Breast epithelium (tissue), 4 donors: ENCODE measurements at regions not wholly inside any gene's neighbourhood (a gene's known extent, or its start where the extent isn't known, plus 50 kb on each side); places are given as distances from the start of the nearest gene placed in this dataset.

Source experiments
- DNase-seq, 2 donors: peaks; one replicate each; pipeline ENCODE4 v3.0.0-alpha.2; 2019; ENCODE audit warnings: low spot score in 2 of 2
- H3K27ac ChIP-seq, 2 donors: fragments of 200-600 bp; sonication (generic) in 1 of 2; one replicate each; pipeline ENCODE4 v1.5.1; 2016 to 2019; ENCODE audit warnings: mild to moderate bottlenecking in 1 of 2
- H3K27me3 ChIP-seq, 2 donors: fragments of 200-600 bp; sonication (generic) in 1 of 2; one replicate each; pipeline versions ENCODE4 v1.5.1 to v1.6.0; 2017 to 2019; ENCODE audit warnings: control low read depth in 1 of 2, mild to moderate bottlenecking in 1 of 2
- H3K36me3 ChIP-seq: fragments of 200-600 bp; one replicate; pipeline ENCODE4 v1.5.1; 2019
- H3K4me1 ChIP-seq, 2 donors: fragments of 200-600 bp; sonication (generic); one replicate each; pipeline ENCODE4 v1.5.1; 2016 to 2019; ENCODE audit warnings: control low read depth in 1 of 2
- H3K4me3 ChIP-seq, 3 donors: fragments of 200-600 bp; sonication (generic); 1 replicate in 2 of 3; 2 replicates in 1 of 3; pipeline ENCODE4 v1.5.1; 2016 to 2019; ENCODE audit warnings: mild to moderate bottlenecking in 3 of 3, moderate library complexity in 2 of 3
- H3K9me3 ChIP-seq, 2 donors: fragments of 200-600 bp; sonication (generic) in 1 of 2; one replicate each; pipeline ENCODE4 v1.5.1; 2016 to 2019; ENCODE audit warnings: control low read depth in 1 of 2
- POLR2A ChIP-seq: fragments of 450-650 bp; IDR thresholded peaks from one replicate; pipeline ENCODE4 v1.6.1; 2016; ENCODE audit warnings: antibody characterized with exemption, mild to moderate bottlenecking, moderate library complexity
- POLR2AphosphoS5 ChIP-seq, 3 donors: sonication (generic); formaldehyde crosslinking; IDR thresholded peaks; one replicate each; pipeline ENCODE4 v1.6.1; 2017; ENCODE audit warnings: antibody characterized with exemption in 3 of 3
- intact Hi-C: fragments of 100-400 bp; cut with DNase I; formaldehyde crosslinking; loops from one replicate; pipeline ENCODE4 v1.15.1; 2023; ENCODE audit warnings: low total_unique reads
- TF ChIP-seq, protein P1 (sequence below), 3 donors: fragments of 450-650 bp; IDR thresholded peaks; one replicate each; pipeline ENCODE4 v1.5.1; 2016 to 2017; ENCODE audit warnings: antibody characterized with exemption in 3 of 3, mild to moderate bottlenecking in 3 of 3, moderate library complexity in 3 of 3

DNA sequence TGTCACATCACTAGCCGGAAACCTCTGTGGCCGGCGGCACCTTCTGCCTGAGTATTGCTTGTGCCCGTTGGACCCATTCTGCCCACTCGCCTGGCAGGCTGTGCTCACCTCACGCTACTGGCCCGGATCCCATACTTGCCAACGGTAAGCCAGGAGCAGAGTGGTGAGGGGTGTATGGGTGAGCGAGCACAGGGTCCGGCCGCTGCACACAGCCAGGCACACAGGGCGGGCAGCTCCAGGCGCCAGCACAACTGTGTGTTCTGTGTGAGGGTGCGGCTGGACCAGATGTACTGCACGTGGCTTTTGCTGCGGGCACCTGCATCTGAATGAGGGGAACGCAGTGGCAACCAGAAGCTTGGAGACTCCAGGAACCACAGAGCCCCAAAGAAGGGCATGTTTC is 455.7 kb downstream of the CDH8 start:
- Histone ChIP-seq H3K4me1 (no peaks in the 10 kb centered on the region), H3K9me3 (no peaks in the 10 kb centered on the region), H3K36me3 (no peaks in the 10 kb centered on the region), H3K4me3 (no peak overlapping the region), H3K27ac (no peak overlapping the region), H3K27me3 (no peaks in the 10 kb centered on the region)
- TF ChIP-seq POLR2AphosphoS5 (IDR thresholded peaks at IDR 0.05) (no peak), POLR2A (no peak)
- TF ChIP-seq, protein P1, sequence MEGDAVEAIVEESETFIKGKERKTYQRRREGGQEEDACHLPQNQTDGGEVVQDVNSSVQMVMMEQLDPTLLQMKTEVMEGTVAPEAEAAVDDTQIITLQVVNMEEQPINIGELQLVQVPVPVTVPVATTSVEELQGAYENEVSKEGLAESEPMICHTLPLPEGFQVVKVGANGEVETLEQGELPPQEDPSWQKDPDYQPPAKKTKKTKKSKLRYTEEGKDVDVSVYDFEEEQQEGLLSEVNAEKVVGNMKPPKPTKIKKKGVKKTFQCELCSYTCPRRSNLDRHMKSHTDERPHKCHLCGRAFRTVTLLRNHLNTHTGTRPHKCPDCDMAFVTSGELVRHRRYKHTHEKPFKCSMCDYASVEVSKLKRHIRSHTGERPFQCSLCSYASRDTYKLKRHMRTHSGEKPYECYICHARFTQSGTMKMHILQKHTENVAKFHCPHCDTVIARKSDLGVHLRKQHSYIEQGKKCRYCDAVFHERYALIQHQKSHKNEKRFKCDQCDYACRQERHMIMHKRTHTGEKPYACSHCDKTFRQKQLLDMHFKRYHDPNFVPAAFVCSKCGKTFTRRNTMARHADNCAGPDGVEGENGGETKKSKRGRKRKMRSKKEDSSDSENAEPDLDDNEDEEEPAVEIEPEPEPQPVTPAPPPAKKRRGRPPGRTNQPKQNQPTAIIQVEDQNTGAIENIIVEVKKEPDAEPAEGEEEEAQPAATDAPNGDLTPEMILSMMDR (IDR thresholded peaks at IDR 0.05): no peak
- intact Hi-C loops: no loop called here
- no peak for DNase-seq

DNA sequence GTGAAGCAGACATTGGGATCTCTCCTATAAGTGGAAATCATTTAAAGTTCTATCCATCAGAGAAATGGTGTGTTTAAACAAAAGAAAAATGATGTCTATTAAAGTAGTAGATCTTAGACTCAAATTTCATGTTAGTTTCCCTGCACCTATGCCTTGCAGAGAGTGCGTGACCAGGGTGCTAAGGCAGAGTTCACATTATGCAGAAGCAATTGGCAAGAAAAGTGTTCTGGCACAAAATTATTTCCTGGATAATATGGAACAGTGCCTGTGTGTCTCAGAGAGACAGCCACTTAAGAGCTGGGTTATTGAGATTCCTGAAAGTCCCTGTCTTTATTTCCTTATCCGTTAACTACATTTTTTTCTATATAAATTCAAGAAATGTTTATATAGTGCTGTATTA is 457.0 kb downstream of the CDH8 start:
- H3K4me1 ChIP-seq: no peaks in the 10 kb centered on the region
- no peak for DNase-seq
- no peak overlapping the region for H3K4me3 ChIP-seq
- intact Hi-C loops: no loop called here
- H3K36me3 ChIP-seq: no peaks in the 10 kb centered on the region
- no peaks in the 10 kb centered on the region for H3K9me3 ChIP-seq
- TF ChIP-seq POLR2A: no peak
- no peak for TF ChIP-seq POLR2AphosphoS5 (IDR thresholded peaks at IDR 0.05)
- TF ChIP-seq, protein P1 (IDR thresholded peaks at IDR 0.05): no peak
- H3K27me3 ChIP-seq: no peaks in the 10 kb centered on the region
- H3K27ac ChIP-seq: no peak overlapping the region

DNA sequence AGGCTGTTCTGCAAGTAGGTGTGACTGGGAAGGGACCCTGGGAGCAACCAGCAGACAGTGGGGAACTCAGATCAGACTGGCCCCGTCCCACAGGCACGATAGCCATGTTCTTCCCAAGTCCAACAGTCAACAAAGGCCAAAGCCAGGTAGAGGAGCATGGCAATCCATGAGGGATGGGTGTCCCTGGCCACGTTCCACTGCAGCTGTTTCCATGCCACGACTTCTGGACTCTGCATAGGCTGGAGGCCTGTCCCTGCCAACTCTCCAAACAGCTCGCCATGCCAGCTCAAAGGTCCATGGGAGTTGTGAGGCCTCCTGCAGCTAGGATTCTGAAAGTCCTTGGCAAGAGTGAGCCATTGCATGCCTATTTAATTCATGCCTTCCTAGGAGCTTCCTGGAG is 459.8 kb downstream of the CDH8 start:
- TF ChIP-seq POLR2AphosphoS5 (IDR thresholded peaks at IDR 0.05) (no peak), POLR2A (no peak)
- TF ChIP-seq, protein P1 (IDR thresholded peaks at IDR 0.05): no peak
- DNase-seq: no peak
- H3K27me3 ChIP-seq: no peaks in the 10 kb centered on the region
- no peak overlapping the region for H3K4me3 ChIP-seq
- no peaks in the 10 kb centered on the region for H3K9me3 ChIP-seq
- no peak overlapping the region for H3K27ac ChIP-seq
- intact Hi-C loops: no loop called here
- H3K36me3 ChIP-seq: no peaks in the 10 kb centered on the region
- H3K4me1 ChIP-seq: no peaks in the 10 kb centered on the region

DNA sequence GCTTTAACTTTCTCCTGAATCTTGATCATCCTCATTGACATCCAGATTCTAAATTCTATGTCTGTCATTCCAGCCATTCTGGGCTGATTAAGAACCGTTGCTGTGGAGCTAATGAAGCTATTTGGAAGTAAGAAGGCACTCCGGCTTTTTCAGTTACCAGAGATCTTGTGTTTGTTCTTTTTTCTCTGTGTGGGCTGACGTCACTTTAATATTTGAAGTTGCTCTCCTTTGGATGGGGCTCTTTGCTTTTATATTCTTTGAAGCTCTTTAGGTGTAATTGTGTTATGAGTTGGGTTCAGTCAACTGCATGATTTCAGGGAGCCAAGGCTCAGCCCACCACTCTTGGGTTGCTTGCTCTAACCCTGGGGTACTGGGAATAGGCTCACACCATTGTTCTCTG is 460.6 kb downstream of the CDH8 start:
- Histone ChIP-seq H3K36me3 (no peaks in the 10 kb centered on the region), H3K27me3 (no peaks in the 10 kb centered on the region), H3K9me3 (no peaks in the 10 kb centered on the region), H3K4me1 (no peaks in the 10 kb centered on the region), H3K4me3 (no peak overlapping the region), H3K27ac (no peak overlapping the region)
- TF ChIP-seq POLR2A (no peak), POLR2AphosphoS5 (IDR thresholded peaks at IDR 0.05) (no peak)
- TF ChIP-seq, protein P1 (IDR thresholded peaks at IDR 0.05): no peak
- no peak for DNase-seq
- intact Hi-C loops: no loop called here

DNA sequence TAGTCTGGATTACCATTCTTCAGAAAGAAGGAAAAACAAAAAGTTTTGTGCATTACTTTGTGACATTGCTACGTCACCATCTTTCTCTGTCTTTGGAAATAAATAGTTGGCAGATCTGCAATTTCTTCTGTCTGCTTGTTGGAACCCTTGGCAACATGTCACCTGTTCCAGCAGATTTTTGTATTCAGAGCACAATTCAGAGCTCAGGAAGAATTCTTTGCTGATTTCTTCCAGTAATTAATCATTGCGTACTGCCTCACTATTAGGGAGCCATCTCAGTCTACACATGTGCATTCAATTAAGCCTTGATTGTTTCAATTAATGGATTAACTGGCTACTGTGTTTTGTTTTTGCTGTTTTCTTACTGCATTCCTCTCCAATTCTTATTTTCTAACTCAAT is 467.2 kb downstream of the CDH8 start:
- Histone ChIP-seq H3K36me3 (no peaks in the 10 kb centered on the region), H3K27ac (no peak overlapping the region), H3K4me3 (no peak overlapping the region), H3K27me3 (no peaks in the 10 kb centered on the region), H3K9me3 (no peaks in the 10 kb centered on the region), H3K4me1 (no peaks in the 10 kb centered on the region)
- intact Hi-C loops: no loop called here
- no peak for DNase-seq
- TF ChIP-seq POLR2AphosphoS5 (IDR thresholded peaks at IDR 0.05) (no peak), POLR2A (no peak)
- TF ChIP-seq, protein P1 (IDR thresholded peaks at IDR 0.05): no peak
